HFFc6 (cell line): ENCODE measurements at regions not wholly inside any gene's neighbourhood (a gene's known extent, or its start where the extent isn't known, plus 50 kb on each side); places are given as distances from the start of the nearest gene placed in this dataset.
"Not testable (repeated sequence)": the region's sequence is repeated elsewhere in the genome, so short reads cannot be mapped to it uniquely, and the experiment has no call there.

Source experiments
- DNase-seq: peaks from one replicate; pipeline ENCODE4 v3.0.0-alpha.2; 2018
- H3K27ac Mint-ChIP-seq: 2 replicates; pipeline ENCODE4 v1.8.0; 2020; ENCODE audit warnings: mild to moderate bottlenecking, mixed read lengths
- H3K27me3 Mint-ChIP-seq: 2 replicates; pipeline ENCODE4 v1.8.0; 2021; ENCODE audit warnings: mild to moderate bottlenecking, moderate library complexity, mixed read lengths; ENCODE audit not compliant: insufficient read depth
- H3K36me3 Mint-ChIP-seq: 2 replicates; pipeline ENCODE4 v1.8.0; 2021; ENCODE audit warnings: low read depth, mixed read lengths
- H3K4me1 Mint-ChIP-seq: 2 replicates; pipeline ENCODE4 v1.8.0; 2020; ENCODE audit warnings: low read depth, mixed read lengths
- H3K4me3 Mint-ChIP-seq: 2 replicates; pipeline ENCODE4 v1.8.0; 2020; ENCODE audit warnings: mild to moderate bottlenecking, moderate library complexity, mixed read lengths
- H3K9me3 Mint-ChIP-seq: 2 replicates; pipeline ENCODE4 v1.8.0; 2020; ENCODE audit warnings: mild to moderate bottlenecking, mixed read lengths
- TF ChIP-seq, protein P1 (sequence below): fragments of 200-600 bp; sonication (generic); IDR thresholded peaks from 2 replicates; pipeline ENCODE4 v1.5.0; 2021; ENCODE audit warnings: antibody characterized with exemption, mild to moderate bottlenecking

- DNase-seq: no peak
- Mint-ChIP-seq H3K27me3 (no peaks in the 10 kb centered on the region; the same call in none of the 2 replicates), H3K9me3 (no peaks in the 10 kb centered on the region), H3K36me3 (0 out of 2 replicates have a peak, but pooled peaks cover 4% of the 10 kb centered on the region), H3K4me3 (no peak overlapping the region), H3K27ac (no peak overlapping the region), H3K4me1 (peaks cover 15% of the 10 kb centered on the region)
- TF ChIP-seq, protein P1, sequence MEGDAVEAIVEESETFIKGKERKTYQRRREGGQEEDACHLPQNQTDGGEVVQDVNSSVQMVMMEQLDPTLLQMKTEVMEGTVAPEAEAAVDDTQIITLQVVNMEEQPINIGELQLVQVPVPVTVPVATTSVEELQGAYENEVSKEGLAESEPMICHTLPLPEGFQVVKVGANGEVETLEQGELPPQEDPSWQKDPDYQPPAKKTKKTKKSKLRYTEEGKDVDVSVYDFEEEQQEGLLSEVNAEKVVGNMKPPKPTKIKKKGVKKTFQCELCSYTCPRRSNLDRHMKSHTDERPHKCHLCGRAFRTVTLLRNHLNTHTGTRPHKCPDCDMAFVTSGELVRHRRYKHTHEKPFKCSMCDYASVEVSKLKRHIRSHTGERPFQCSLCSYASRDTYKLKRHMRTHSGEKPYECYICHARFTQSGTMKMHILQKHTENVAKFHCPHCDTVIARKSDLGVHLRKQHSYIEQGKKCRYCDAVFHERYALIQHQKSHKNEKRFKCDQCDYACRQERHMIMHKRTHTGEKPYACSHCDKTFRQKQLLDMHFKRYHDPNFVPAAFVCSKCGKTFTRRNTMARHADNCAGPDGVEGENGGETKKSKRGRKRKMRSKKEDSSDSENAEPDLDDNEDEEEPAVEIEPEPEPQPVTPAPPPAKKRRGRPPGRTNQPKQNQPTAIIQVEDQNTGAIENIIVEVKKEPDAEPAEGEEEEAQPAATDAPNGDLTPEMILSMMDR: no peak
Measured at GRCh38 chr4:169330811-169331210, 60.1 kb upstream of the SH3RF1 start.

DNA sequence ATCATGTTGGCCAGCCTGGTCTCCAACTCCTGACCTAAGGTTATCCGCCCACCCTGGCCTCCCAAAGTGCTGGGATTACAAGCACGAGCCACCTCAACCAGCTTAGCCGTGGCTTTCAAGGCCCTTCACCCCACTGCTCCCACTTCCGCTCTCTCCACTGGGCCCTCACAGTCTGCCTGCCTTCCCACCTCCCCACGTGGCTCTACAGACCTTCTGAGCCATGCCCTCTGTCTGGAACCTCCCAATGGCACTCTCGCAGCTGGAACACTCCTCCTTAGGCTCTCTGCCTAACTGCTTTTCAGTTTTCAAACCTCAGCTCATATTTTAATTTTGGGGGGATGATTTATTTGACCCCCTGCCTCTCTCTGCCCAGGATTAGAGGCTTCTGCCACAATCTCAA, 59.3 kb upstream of the SH3RF1 start:
- Mint-ChIP-seq H3K27me3 (no peaks in the 10 kb centered on the region; the same call in none of the 2 replicates), H3K4me1 (peaks cover 7% of the 10 kb centered on the region), H3K36me3 (no peaks in the 10 kb centered on the region; the same call in 1 of the 2 replicates), H3K27ac (no peak overlapping the region), H3K4me3 (no peak overlapping the region), H3K9me3 (no peaks in the 10 kb centered on the region)
- TF ChIP-seq, protein P1: no peak
- DNase-seq: no peak

DNA sequence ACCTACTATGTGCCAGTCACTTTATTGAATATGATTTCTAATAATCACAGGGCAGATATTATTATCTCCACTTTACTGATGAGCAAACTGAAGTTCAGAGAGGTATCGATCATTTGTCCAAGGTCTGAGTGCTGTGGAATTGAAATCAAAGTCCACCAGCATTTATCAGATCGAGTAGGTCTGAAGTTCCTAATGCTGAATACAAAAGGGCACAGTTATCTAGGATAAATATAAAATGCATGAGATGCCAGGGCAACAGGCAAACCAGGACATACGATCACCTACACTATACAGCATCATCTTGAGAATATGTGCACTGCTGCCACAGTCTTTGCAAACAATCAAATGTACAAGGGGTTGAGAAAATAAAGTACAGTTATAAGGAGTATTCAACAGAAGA, 57.2 kb upstream of the SH3RF1 start:
- Mint-ChIP-seq H3K4me3 (no peak overlapping the region), H3K36me3 (no peaks in the 10 kb centered on the region; the same call in 1 of the 2 replicates), H3K27me3 (no peaks in the 10 kb centered on the region; the same call in none of the 2 replicates), H3K9me3 (peaks cover 1% of the 10 kb centered on the region; the same call in 1 of the 2 replicates), H3K27ac (no peak overlapping the region), H3K4me1 (no peaks in the 10 kb centered on the region)
- no peak for DNase-seq
- TF ChIP-seq, protein P1: no peak

DNA sequence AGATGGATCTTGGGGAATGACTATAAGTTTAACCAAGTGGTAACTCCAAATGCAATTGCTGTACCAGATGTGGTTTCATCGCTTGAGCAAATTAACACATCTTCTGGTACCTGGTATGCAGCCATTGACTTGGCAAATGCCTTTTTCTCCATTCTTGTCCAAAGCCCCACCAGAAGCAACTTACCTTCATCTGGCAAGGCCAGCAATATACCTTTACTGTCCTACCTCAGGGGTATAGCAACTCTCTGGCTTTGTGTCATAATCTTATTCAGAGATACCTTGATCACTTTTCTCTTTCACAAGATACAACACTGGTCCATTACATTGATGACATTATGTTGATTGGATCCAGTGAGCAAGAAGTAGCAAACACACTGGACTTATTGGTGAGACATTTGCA, 53.2 kb upstream of the SH3RF1 start:
- H3K9me3 Mint-ChIP-seq, H3K4me1 Mint-ChIP-seq, H3K36me3 Mint-ChIP-seq, DNase-seq, H3K27ac Mint-ChIP-seq, H3K4me3 Mint-ChIP-seq: not testable (repeated sequence)
- peaks cover 13% of the 10 kb centered on the region for H3K27me3 Mint-ChIP-seq

DNA sequence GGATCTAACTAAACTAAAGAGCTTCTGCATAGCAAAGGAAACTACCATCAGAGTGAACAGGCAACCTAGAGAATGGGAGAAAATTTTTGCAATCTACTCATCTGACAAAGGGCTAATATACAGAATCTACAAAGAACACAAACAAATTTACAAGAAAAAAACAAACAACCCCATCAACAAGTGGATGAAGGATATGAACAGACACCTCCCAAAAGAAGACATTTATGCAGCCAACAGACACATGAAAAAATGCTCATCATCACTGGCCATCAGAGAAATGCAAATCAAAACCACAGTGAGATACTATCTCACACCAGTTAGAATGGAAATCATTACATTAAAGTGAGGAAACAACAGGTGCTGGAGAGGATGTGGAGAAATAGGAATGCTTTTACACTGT, 52.1 kb upstream of the SH3RF1 start:
- DNase-seq, H3K9me3 Mint-ChIP-seq, H3K36me3 Mint-ChIP-seq, H3K4me3 Mint-ChIP-seq, H3K27ac Mint-ChIP-seq, H3K4me1 Mint-ChIP-seq: not testable (repeated sequence)
- peaks cover 14% of the 10 kb centered on the region for H3K27me3 Mint-ChIP-seq
